ENCODE measurements at regions not wholly inside any gene's neighbourhood (a gene's known extent, or its start where the extent isn't known, plus 50 kb on each side); places are given as distances from the start of the nearest gene placed in this dataset.

GRCh38 chr16:65842067-65842466 lies 524.4 kb upstream of the CDH5 start:
- TF ChIP-seq CTCF (IDR thresholded peaks at IDR 0.05) = no peak
- TF ChIP-seq POLR2A (IDR thresholded peaks at IDR 0.05) = no peak
